ENCODE measurements at regions not wholly inside any gene's neighbourhood (a gene's known extent, or its start where the extent isn't known, plus 50 kb on each side); places are given as distances from the start of the nearest gene placed in this dataset.

GRCh38 chr18:34448662-34449061 lies 223.9 kb upstream of the NOL4 start:
- Histone ChIP-seq H3K79me2 (ENCODE audit: insufficient read depth, low read length) (no peaks in the 10 kb centered on the region), H3K4me2 (ENCODE audit: low read depth, low read length) (no peak overlapping the region), H2AFZ (ENCODE audit: low read length) (no peak overlapping the region), H3K9ac (ENCODE audit: insufficient read depth, low read depth, low read length) (no peak overlapping the region), H3K4me3 (replicated peaks in 1 of 3; ENCODE audit: insufficient read depth in 1 of 3, low read depth in 2 of 3, low read length in 3 of 3) (no peak overlapping the region), H3K27ac (ENCODE audit: extremely low read length, insufficient read depth, low read length) (no peak overlapping the region), H3K9me3 (ENCODE audit: low read length) (no peaks in the 10 kb centered on the region), H3K4me1 (ENCODE audit: insufficient read depth, low read length) (no peaks in the 10 kb centered on the region), H3K27me3 (ENCODE audit: control insufficient read depth in 1 of 2, insufficient read depth in 2 of 2, low read length in 2 of 2) (no peaks in the 10 kb centered on the region), H4K20me1 (ENCODE audit: insufficient read depth, low read length) (no peaks in the 10 kb centered on the region), H3K36me3 (replicated peaks in 1 of 2; ENCODE audit: control insufficient read depth in 1 of 2, insufficient read depth in 2 of 2, low read length in 2 of 2) (no peaks in the 10 kb centered on the region)
- ChIA-PET CTCF (ENCODE audit: low intra/inter-chr PET ratio, low total read pairs) (no interaction called here), POLR2A (no interaction called here)
- DNase-seq (ENCODE audit: low spot score) (no peak), ATAC-seq (no peak), FAIRE-seq (no peak)
- TF ChIP-seq TCF7L2 (IDR thresholded peaks at IDR 0.05; ENCODE audit: low read depth, low read length) (no peak), ZNF770 (CRISPR knock-in tag; IDR thresholded peaks at IDR 0.05) (no peak), ATF5 (CRISPR knock-in tag; IDR thresholded peaks at IDR 0.05; ENCODE audit: low read depth) (no peak), RARA (CRISPR knock-in tag; IDR thresholded peaks at IDR 0.05) (no peak), ELK4 (CRISPR knock-in tag; IDR thresholded peaks at IDR 0.05; ENCODE audit: borderline replicate concordance) (no peak), NRL (CRISPR knock-in tag; IDR thresholded peaks at IDR 0.05; ENCODE audit: borderline replicate concordance) (no peak)
- no TSS peak for BruUV-seq (replicated peaks)
- in situ Hi-C loops (cut with HindIII; ENCODE audit: extremely low pct_ligation_motif_present, low pct_unique_long_range_greater_than_20kb): no loop called here
- intact Hi-C loops (cut with micrococcal nuclease; ENCODE audit: unreplicated experiment): loop anchor here (10.0 kb wide), 1 partner anchor 54 kb away; no protein-coding TSS in a partner anchor
